ENCODE measurements at regions not wholly inside any gene's neighbourhood (a gene's known extent, or its start where the extent isn't known, plus 50 kb on each side); places are given as distances from the start of the nearest gene placed in this dataset.

- TF ChIP-seq CHD7 (IDR thresholded peaks at IDR 0.05; ENCODE audit: insufficient replicate concordance, low read length) (no peak), SP1 (IDR thresholded peaks at IDR 0.05; ENCODE audit: low read depth, low read length) (no peak), RFX5 (IDR thresholded peaks at IDR 0.05; ENCODE audit: borderline replicate concordance, low read depth, low read length) (no peak), POU5F1 (IDR thresholded peaks at IDR 0.05; ENCODE audit: low read depth, low read length) (no peak), ASH2L (IDR thresholded peaks at IDR 0.05; ENCODE audit: low read length) (no peak)
These were observed 799.5 kb upstream of the SEMA6D start (continued) for GRCh38 chr15:46917721-46918252.

Data from H1 (cell line).